ENCODE measurements at regions not wholly inside any gene's neighbourhood (a gene's known extent, or its start where the extent isn't known, plus 50 kb on each side); places are given as distances from the start of the nearest gene placed in this dataset.

GRCh38 chr12:97936165-97936564, 473.6 kb downstream of the RMST start:
- Histone ChIP-seq H3K4ac (ENCODE audit: low read depth, low read length) (no peak overlapping the region), H4K5ac (ENCODE audit: insufficient read length, low read depth, low read length) (no peak overlapping the region), H3K14ac (ENCODE audit: insufficient read depth, low read length) (no peak overlapping the region), H3K23me2 (ENCODE audit: insufficient read length, low read depth, low read length, poor library complexity, severe bottlenecking) (no peaks in the 10 kb centered on the region), H2AK5ac (ENCODE audit: insufficient read length, low read length) (no peak overlapping the region), H3K18ac (ENCODE audit: insufficient read length, low read depth, low read length) (no peak overlapping the region), H2BK20ac (ENCODE audit: low read depth, low read length, poor library complexity, severe bottlenecking) (no peak overlapping the region), H3K56ac (ENCODE audit: insufficient read length, low read depth, low read length) (no peak overlapping the region), H3T11ph (ENCODE audit: low read length) (no peak overlapping the region), H2AFZ (ENCODE audit: low read length) (no peak overlapping the region), H3K9me3 (ENCODE audit: control insufficient read depth, low read depth, low read length) (no peaks in the 10 kb centered on the region), H4K91ac (ENCODE audit: insufficient read length, low read depth, low read length) (no peak overlapping the region), H4K8ac (replicated peaks; ENCODE audit: insufficient read length, low read depth, low read length) (no peak overlapping the region), H2BK12ac (ENCODE audit: insufficient read length, low read depth, low read length) (no peak overlapping the region), H3K4me1 (ENCODE audit: insufficient read depth, low read length) (no peaks in the 10 kb centered on the region), H2BK120ac (ENCODE audit: low read depth, low read length, poor library complexity, severe bottlenecking) (no peak overlapping the region), H3K27me3 (ENCODE audit: insufficient read depth, low read length) (no peaks in the 10 kb centered on the region), H3K23ac (ENCODE audit: insufficient read length, low read depth, low read length) (no peak overlapping the region), H3K4me2 (ENCODE audit: insufficient read depth, insufficient read length, low read length) (no peak overlapping the region), H2BK15ac (ENCODE audit: low read depth, low read length) (no peak overlapping the region), H4K20me1 (ENCODE audit: control insufficient read depth, insufficient read depth, insufficient read length) (no peaks in the 10 kb centered on the region), H2BK5ac (ENCODE audit: insufficient read length, low read length) (no peak overlapping the region), H3K79me1 (ENCODE audit: insufficient read depth, low read depth, low read length, poor library complexity, severe bottlenecking) (no peaks in the 10 kb centered on the region), H3K27ac (ENCODE audit: insufficient read length, low read depth, low read length) (no peak overlapping the region), H3K9ac (ENCODE audit: extremely low read depth, insufficient read length, low read length) (no peak overlapping the region), H3K79me2 (ENCODE audit: insufficient read depth, low read length) (no peaks in the 10 kb centered on the region)
- no peak overlapping the region for H3K27ac Mint-ChIP-seq
- no peaks in the 10 kb centered on the region for H3K36me3 Mint-ChIP-seq (ENCODE audit: insufficient read depth in 1 of 3, low read depth in 3 of 3)
- TF ChIP-seq, protein P1, sequence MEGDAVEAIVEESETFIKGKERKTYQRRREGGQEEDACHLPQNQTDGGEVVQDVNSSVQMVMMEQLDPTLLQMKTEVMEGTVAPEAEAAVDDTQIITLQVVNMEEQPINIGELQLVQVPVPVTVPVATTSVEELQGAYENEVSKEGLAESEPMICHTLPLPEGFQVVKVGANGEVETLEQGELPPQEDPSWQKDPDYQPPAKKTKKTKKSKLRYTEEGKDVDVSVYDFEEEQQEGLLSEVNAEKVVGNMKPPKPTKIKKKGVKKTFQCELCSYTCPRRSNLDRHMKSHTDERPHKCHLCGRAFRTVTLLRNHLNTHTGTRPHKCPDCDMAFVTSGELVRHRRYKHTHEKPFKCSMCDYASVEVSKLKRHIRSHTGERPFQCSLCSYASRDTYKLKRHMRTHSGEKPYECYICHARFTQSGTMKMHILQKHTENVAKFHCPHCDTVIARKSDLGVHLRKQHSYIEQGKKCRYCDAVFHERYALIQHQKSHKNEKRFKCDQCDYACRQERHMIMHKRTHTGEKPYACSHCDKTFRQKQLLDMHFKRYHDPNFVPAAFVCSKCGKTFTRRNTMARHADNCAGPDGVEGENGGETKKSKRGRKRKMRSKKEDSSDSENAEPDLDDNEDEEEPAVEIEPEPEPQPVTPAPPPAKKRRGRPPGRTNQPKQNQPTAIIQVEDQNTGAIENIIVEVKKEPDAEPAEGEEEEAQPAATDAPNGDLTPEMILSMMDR (conservative IDR thresholded peaks at IDR 0.05), result no peak
- no CpG with 5 or more reads among the region's 5 CpGs for WGBS (ENCODE audit: extremely low coverage, insufficient read length, low lambda C conversion rate)
- H3K4me3 Mint-ChIP-seq, result no peak overlapping the region
- no peak for DNase-seq
- H3K27me3 Mint-ChIP-seq (ENCODE audit: low read depth), result no peaks in the 10 kb centered on the region; the same call in 1 of the 2 replicates
- H3K9me3 Mint-ChIP-seq, result no peaks in the 10 kb centered on the region
- peaks cover 4 to 11% of the 10 kb centered on the region in 2 experiments for H3K4me1 Mint-ChIP-seq

All from H9 (cell line).